Suprapubic skin (tissue), 4 donors: ENCODE measurements at regions not wholly inside any gene's neighbourhood (a gene's known extent, or its start where the extent isn't known, plus 50 kb on each side); places are given as distances from the start of the nearest gene placed in this dataset.

ENCODE experiments used
- DNase-seq, 2 donors: peaks; one replicate each; pipeline ENCODE4 v3.0.0-alpha.2; 2019; ENCODE audit warnings: low spot score in 2 of 2
- H3K27ac ChIP-seq: fragments of 200-600 bp; sonication (generic); one replicate; pipeline ENCODE4 v1.5.1; 2019
- H3K27me3 ChIP-seq: fragments of 200-600 bp; sonication (generic); one replicate; pipeline ENCODE4 v1.5.1; 2019
- H3K36me3 ChIP-seq: fragments of 200-600 bp; sonication (generic); one replicate; pipeline ENCODE4 v1.5.1; 2019
- H3K4me1 ChIP-seq: fragments of 200-600 bp; sonication (generic); one replicate; pipeline ENCODE4 v1.5.1; 2019
- H3K4me3 ChIP-seq: fragments of 200-600 bp; sonication (generic); one replicate; pipeline ENCODE4 v1.5.1; 2019; ENCODE audit warnings: mild to moderate bottlenecking
- H3K9me3 ChIP-seq: fragments of 200-600 bp; sonication (generic); one replicate; pipeline ENCODE4 v1.5.1; 2019
- EP300 ChIP-seq: sonication (generic); formaldehyde crosslinking; IDR thresholded peaks from one replicate; pipeline ENCODE4 v1.6.1; 2017; ENCODE audit warnings: antibody characterized with exemption
- POLR2A ChIP-seq, 2 donors: fragments of 450-650 bp; IDR thresholded peaks; one replicate each; pipeline ENCODE4 v1.6.1; 2017; ENCODE audit warnings: antibody characterized with exemption in 2 of 2, mild to moderate bottlenecking in 2 of 2, moderate library complexity in 2 of 2
- POLR2AphosphoS5 ChIP-seq, 3 donors: sonication (generic); formaldehyde crosslinking; IDR thresholded peaks; one replicate each; pipeline ENCODE4 v1.6.1; 2017; ENCODE audit warnings: antibody characterized with exemption in 3 of 3
- WGBS: methylation state at CpG from one replicate; pipeline ENCODE4 v1.1.5; 2018; 5-methylcytosine and 5-hydroxymethylcytosine counted together
- TF ChIP-seq, protein P1 (sequence below), 2 donors: fragments of 200-600 bp in 1 of 2; fragments of 450-650 bp in 1 of 2; sonication (generic) in 1 of 2; IDR thresholded peaks; one replicate each; pipeline ENCODE4 v1.5.1; 2016 to 2019; ENCODE audit warnings: antibody characterized with exemption in 2 of 2, mild to moderate bottlenecking in 1 of 2, moderate library complexity in 1 of 2

DNA sequence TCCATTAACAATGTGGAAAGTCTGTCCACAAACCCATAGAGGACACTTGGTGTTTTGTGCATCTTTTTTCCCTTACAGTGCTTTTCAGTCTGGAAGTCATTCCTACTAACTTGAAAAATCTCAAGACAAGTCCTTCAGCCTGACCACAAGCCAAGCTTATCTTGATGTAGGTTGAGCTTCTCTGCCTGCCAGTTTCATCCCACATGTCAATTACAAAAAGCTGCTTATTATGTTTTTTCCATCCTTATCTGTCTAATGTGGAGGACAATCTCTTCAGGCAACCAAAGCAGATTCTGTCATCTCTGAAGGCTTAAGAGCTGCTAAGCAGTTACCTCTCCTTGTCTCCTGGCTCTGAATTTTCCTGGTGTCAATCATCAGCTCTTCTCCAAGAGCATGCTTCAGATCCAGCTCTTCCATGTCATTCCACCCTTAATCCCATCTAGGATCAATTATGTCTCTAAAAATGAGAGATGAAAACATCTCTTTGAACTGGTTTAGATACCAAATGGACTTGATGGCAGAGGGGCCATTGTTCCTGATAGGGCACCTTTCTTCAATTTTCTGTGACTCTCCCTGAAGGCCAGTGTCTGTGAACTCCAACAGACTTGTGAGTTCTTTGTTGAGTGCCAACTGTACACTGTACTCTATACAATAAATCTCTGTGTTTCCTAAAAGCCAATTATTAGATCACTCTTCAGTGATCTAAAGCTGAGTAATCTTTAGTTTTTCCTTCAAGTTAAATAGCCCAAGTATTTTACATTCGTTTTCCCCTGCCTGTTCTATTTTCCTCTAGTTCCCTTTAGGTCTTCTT lies 208.6 kb downstream of the RBM43 start:
- peaks cover 14% of the 10 kb centered on the region for H3K4me1 ChIP-seq
- no peak for DNase-seq
- no peaks in the 10 kb centered on the region for H3K36me3 ChIP-seq
- TF ChIP-seq POLR2AphosphoS5 (IDR thresholded peaks at IDR 0.05) (no peak), POLR2A (IDR thresholded peaks at IDR 0.05) (no peak), EP300 (no peak)
- TF ChIP-seq, protein P1, sequence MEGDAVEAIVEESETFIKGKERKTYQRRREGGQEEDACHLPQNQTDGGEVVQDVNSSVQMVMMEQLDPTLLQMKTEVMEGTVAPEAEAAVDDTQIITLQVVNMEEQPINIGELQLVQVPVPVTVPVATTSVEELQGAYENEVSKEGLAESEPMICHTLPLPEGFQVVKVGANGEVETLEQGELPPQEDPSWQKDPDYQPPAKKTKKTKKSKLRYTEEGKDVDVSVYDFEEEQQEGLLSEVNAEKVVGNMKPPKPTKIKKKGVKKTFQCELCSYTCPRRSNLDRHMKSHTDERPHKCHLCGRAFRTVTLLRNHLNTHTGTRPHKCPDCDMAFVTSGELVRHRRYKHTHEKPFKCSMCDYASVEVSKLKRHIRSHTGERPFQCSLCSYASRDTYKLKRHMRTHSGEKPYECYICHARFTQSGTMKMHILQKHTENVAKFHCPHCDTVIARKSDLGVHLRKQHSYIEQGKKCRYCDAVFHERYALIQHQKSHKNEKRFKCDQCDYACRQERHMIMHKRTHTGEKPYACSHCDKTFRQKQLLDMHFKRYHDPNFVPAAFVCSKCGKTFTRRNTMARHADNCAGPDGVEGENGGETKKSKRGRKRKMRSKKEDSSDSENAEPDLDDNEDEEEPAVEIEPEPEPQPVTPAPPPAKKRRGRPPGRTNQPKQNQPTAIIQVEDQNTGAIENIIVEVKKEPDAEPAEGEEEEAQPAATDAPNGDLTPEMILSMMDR (IDR thresholded peaks at IDR 0.05), result no peak
- WGBS, result 41% methylated on average over 1 of the region's 1 CpG
- H3K27ac ChIP-seq, result no peak overlapping the region
- H3K4me3 ChIP-seq, result no peak overlapping the region
- H3K27me3 ChIP-seq, result no peaks in the 10 kb centered on the region
- no peaks in the 10 kb centered on the region for H3K9me3 ChIP-seq

DNA sequence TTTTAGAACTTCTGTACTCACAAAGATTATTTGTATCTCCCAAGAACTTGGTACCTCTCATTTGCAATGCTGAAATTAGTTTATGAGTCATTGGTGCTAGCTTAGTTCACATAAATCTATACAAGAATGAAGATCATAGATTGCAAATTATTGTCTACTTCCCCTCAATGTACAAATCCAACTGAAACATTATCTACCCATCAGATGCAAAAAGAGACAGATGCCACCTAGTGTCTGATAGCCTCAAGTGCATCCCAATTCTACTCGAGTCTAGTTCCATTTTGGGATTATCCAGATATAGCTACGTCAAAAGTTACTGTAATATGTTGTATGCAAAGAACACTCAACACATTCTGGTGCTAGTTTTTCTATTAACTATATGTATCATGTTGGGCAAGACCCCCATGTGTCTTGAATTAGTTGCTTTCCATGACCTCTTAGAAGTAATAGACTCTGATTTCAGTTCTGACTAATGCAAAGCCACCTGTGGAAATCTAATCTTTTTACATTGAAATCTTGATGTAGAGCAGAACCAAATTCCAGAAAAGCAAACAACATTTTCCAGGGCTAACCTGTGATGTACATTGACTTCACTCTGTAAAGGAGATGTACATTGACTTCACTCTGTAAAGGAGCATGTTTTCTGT lies 210.0 kb downstream of the RBM43 start:
- 31% methylated on average over 2 of the region's 2 CpGs for WGBS
- Histone ChIP-seq H3K4me1 (peaks cover 2% of the 10 kb centered on the region), H3K9me3 (no peaks in the 10 kb centered on the region), H3K36me3 (no peaks in the 10 kb centered on the region), H3K27ac (no peak overlapping the region), H3K4me3 (no peak overlapping the region), H3K27me3 (no peaks in the 10 kb centered on the region)
- no peak for DNase-seq
- TF ChIP-seq EP300 (no peak), POLR2AphosphoS5 (IDR thresholded peaks at IDR 0.05) (no peak), POLR2A (IDR thresholded peaks at IDR 0.05) (no peak)
- TF ChIP-seq, protein P1 (IDR thresholded peaks at IDR 0.05), result peak; percentile 64 to 74

DNA sequence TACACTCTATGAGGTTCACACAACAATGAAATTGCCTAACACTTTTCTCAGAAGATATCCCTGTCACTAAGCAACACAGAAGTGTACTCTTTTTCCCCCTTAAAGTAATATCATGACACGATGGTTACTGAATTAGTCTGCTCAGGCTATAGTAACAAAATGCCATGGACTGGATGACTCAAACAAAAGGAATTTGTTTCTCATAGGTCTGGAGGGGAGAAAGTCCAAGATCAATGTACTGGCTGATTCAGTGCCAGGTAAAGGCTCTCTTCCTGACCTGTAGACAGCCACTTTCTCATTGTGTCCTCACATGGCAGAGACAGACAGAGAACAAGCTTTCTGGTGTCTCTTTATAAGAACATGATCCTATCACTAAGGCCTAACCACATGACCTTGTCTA lies 211.9 kb downstream of the RBM43 start:
- no peak overlapping the region for H3K4me3 ChIP-seq
- H3K9me3 ChIP-seq, result no peaks in the 10 kb centered on the region
- H3K27ac ChIP-seq, result no peak overlapping the region
- no peaks in the 10 kb centered on the region for H3K36me3 ChIP-seq
- no peaks in the 10 kb centered on the region for H3K4me1 ChIP-seq
- no peaks in the 10 kb centered on the region for H3K27me3 ChIP-seq
- 56% methylated on average over 1 of the region's 1 CpG for WGBS
- no peak for TF ChIP-seq EP300
- no peak for TF ChIP-seq POLR2A (IDR thresholded peaks at IDR 0.05)
- no peak for DNase-seq

DNA sequence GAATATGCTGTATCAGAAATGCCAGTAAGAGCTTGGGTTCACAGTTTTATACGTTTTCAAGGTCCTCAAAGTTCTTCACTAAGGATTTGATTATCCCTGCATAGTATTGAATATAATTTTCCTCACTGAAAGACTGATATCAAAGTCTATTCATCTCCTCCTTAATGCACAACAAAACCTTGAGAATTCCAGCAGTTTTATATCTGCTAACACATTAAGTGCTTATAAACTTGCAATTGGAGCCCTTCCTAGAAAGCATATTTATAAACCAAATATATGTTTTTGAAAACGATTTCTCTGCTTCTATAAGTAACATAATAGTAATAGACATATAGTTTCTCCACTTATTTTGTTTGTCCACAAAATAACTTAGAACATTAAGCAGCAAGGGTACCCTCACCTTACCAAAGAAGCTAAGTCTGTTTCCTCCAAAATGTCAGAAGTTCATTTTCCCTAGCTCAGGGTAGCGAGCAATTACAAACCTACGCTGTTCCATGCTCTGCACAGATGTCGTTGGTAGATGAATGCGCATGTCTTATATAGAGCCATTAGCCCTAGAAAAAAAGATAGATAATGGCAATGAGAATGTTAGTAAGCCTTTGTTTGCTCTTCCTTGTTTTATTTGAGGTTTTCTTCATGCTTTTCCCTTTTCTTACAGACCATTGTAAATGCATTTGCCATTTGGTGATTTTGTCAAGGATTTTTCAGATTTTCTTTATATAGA lies 213.2 kb downstream of the RBM43 start:
- Histone ChIP-seq H3K27ac (no peak overlapping the region), H3K4me1 (no peaks in the 10 kb centered on the region), H3K9me3 (no peaks in the 10 kb centered on the region), H3K27me3 (no peaks in the 10 kb centered on the region), H3K36me3 (no peaks in the 10 kb centered on the region), H3K4me3 (no peak overlapping the region)
- TF ChIP-seq POLR2AphosphoS5 (IDR thresholded peaks at IDR 0.05), result no peak
- TF ChIP-seq EP300, result no peak
- TF ChIP-seq, protein P1 (IDR thresholded peaks at IDR 0.05), result no peak
- TF ChIP-seq POLR2A (IDR thresholded peaks at IDR 0.05), result no peak
- no peak for DNase-seq
- 96% methylated on average over 6 of the region's 6 CpGs for WGBS

DNA sequence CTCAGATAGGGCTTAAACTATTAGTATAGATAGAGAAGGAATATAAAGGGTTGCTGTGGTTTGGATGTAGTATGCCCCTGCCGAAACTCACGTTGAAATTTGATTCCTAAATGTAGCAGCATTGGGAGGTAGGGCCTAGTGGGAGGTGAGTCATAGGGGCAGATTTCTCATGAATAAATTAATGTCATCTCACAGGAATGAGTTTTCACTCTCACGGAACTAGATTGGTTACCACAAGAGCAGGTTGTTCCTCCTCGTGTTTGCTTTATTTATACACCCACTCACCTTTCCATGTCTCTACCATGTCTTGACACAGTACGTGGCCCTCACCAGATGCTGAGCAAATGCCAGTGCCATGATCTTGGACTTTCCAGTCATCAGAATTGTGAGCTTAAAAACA lies 218.2 kb downstream of the RBM43 start:
- no peak for DNase-seq
- Histone ChIP-seq H3K4me3 (no peak overlapping the region), H3K4me1 (peaks cover 21% of the 10 kb centered on the region), H3K9me3 (no peaks in the 10 kb centered on the region), H3K27me3 (no peaks in the 10 kb centered on the region), H3K27ac (peak overlapping the region; percentile 12), H3K36me3 (no peaks in the 10 kb centered on the region)
- WGBS, result 46% methylated on average over 5 of the region's 5 CpGs
- TF ChIP-seq POLR2A (IDR thresholded peaks at IDR 0.05) (no peak), POLR2AphosphoS5 (IDR thresholded peaks at IDR 0.05) (no peak), EP300 (no peak)
- TF ChIP-seq, protein P1 (IDR thresholded peaks at IDR 0.05), result no peak
